Spleen (tissue), 11 donors: ENCODE measurements at regions not wholly inside any gene's neighbourhood (a gene's known extent, or its start where the extent isn't known, plus 50 kb on each side); places are given as distances from the start of the nearest gene placed in this dataset.

ENCODE experiments used
- DNase-seq: peaks from one replicate; pipeline ENCODE4 v3.0.0-alpha.2; 2020
- H3K27ac ChIP-seq, 8 donors: fragments of 200-600 bp; sonication (generic) in 7 of 8; 1 replicate in 4 of 8; 2 replicates in 4 of 8; pipeline versions ENCODE4 v1.5.0 to v1.8.0; 2016 to 2021; ENCODE audit warnings: inconsistent platforms in 4 of 8, mild to moderate bottlenecking in 4 of 8, moderate library complexity in 1 of 8
- H3K27me3 ChIP-seq, 7 donors: fragments of 200-600 bp; sonication (generic) in 6 of 7; replicated peaks in 1 of 7; 1 replicate in 4 of 7; 2 replicates in 3 of 7; pipeline versions ENCODE4 v1.5.0 to v1.8.0; 2016 to 2021; ENCODE audit warnings: inconsistent platforms in 3 of 7, mild to moderate bottlenecking in 1 of 7
- H3K36me3 ChIP-seq, 6 donors: fragments of 200-600 bp; sonication (generic) in 5 of 6; 1 replicate in 4 of 6; 2 replicates in 2 of 6; pipeline versions ENCODE4 v1.5.0 to v1.8.0; 2016 to 2021; ENCODE audit warnings: inconsistent platforms in 2 of 6
- H3K4me1 ChIP-seq, 6 donors: fragments of 200-600 bp; sonication (generic) in 5 of 6; 1 replicate in 3 of 6; 2 replicates in 3 of 6; pipeline versions ENCODE4 v1.5.0 to v1.8.0; 2016 to 2021; ENCODE audit warnings: inconsistent platforms in 3 of 6
- H3K4me3 ChIP-seq, 8 donors: fragments of 200-600 bp; sonication (generic) in 7 of 8; 1 replicate in 4 of 8; 2 replicates in 4 of 8; pipeline versions ENCODE4 v1.5.0 to v1.8.0; 2016 to 2021; ENCODE audit warnings: inconsistent platforms in 4 of 8, mild to moderate bottlenecking in 4 of 8, moderate library complexity in 2 of 8
- H3K9me3 ChIP-seq, 8 donors: fragments of 200-600 bp; sonication (generic) in 7 of 8; 1 replicate in 4 of 8; 2 replicates in 4 of 8; pipeline versions ENCODE4 v1.5.0 to v1.8.0; 2016 to 2021; ENCODE audit warnings: inconsistent platforms in 4 of 8
- POLR2A ChIP-seq, 3 donors: fragments of 450-650 bp; IDR thresholded peaks; one replicate each; pipeline ENCODE4 v1.5.1; 2017; ENCODE audit warnings: antibody characterized with exemption in 3 of 3, mild to moderate bottlenecking in 1 of 3
- POLR2AphosphoS5 ChIP-seq, 3 donors: sonication (generic); formaldehyde crosslinking; IDR thresholded peaks; one replicate each; pipeline ENCODE4 v1.5.1; 2017; ENCODE audit warnings: antibody characterized with exemption in 3 of 3
- WGBS, 5 donors: extraction: QIAGEN DNeasy Blood & Tissue Kit in 3 of 5; methylation state at CpG; one replicate each; pipeline versions ENCODE4 v1.1.5 to v1.1.7; 2013 to 2018; 5-methylcytosine and 5-hydroxymethylcytosine counted together
- intact Hi-C: fragments of 100-400 bp; cut with DNase I; formaldehyde crosslinking; loops from one replicate; pipeline ENCODE4 v1.15.0; 2023; ENCODE audit warnings: low total_unique reads
- TF ChIP-seq, protein P1 (sequence below), 11 experiments: fragments of 200-600 bp in 7 of 11; fragments of 450-650 bp in 4 of 11; sonication (generic) in 4 of 11; IDR thresholded peaks in 8 of 11; conservative IDR thresholded peaks in 3 of 11; 1 replicate in 7 of 11; 2 replicates in 4 of 11; pipeline versions ENCODE4 v1.4.0 to v1.8.0; 2016 to 2021; ENCODE audit warnings: antibody characterized with exemption in 11 of 11, inconsistent platforms in 4 of 11, mild to moderate bottlenecking in 1 of 11
- donor health status: healthy with polysubstance abuse.
- donor health status: DM: no; HTN: no; CAD: no; lungs with moderate emphysema.
- donor health status: DM: no; HTN: no; CAD: no.
- donor health status: Bipolar disorder and iron deficiency.
- donor health status: healthy.
- donor health status: DM: no; HTN: no; CAD: no.
- donor health status: DM: yes; HTN: yes; CAD: no.

DNA sequence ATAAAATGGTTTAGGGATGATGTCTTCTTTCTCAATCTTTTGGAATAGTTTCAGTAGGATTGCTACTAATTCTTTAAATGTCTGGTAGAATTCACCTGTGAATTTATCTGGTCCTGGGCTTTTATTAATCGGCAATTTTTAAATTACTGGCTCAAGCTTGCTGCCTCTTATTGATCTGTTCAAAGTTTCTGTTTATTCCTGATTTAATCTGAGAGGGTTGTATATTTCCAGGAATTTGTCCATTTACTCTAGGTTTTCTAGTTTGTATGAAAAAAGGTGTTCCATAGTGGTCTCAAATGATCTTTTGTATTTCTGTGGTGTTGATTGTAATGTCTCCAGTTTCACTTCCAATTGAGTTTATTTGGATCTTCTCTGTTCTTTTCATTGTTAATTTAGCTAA lies 617.8 kb downstream of the LTN1 start:
- Histone ChIP-seq H3K36me3 (no peaks in the 10 kb centered on the region), H3K9me3 (peaks cover 0 to 25% (median 17%) of the 10 kb centered on the region in 8 donors), H3K27me3 (no peaks in the 10 kb centered on the region), H3K4me1 (no peaks in the 10 kb centered on the region), H3K4me3 (no peak overlapping the region), H3K27ac (no peak overlapping the region)
- TF ChIP-seq, protein P1, sequence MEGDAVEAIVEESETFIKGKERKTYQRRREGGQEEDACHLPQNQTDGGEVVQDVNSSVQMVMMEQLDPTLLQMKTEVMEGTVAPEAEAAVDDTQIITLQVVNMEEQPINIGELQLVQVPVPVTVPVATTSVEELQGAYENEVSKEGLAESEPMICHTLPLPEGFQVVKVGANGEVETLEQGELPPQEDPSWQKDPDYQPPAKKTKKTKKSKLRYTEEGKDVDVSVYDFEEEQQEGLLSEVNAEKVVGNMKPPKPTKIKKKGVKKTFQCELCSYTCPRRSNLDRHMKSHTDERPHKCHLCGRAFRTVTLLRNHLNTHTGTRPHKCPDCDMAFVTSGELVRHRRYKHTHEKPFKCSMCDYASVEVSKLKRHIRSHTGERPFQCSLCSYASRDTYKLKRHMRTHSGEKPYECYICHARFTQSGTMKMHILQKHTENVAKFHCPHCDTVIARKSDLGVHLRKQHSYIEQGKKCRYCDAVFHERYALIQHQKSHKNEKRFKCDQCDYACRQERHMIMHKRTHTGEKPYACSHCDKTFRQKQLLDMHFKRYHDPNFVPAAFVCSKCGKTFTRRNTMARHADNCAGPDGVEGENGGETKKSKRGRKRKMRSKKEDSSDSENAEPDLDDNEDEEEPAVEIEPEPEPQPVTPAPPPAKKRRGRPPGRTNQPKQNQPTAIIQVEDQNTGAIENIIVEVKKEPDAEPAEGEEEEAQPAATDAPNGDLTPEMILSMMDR (IDR thresholded peaks at IDR 0.05 in 8 of 11, conservative IDR thresholded peaks at IDR 0.05 in 3 of 11), result no peak
- TF ChIP-seq POLR2A (IDR thresholded peaks at IDR 0.05), result no peak
- TF ChIP-seq POLR2AphosphoS5 (IDR thresholded peaks at IDR 0.05), result no peak
- 92 to 98% (median 95%) methylated on average over 1 of the region's 1 CpG for WGBS, 5 donors
- intact Hi-C loops, result no loop called here
- DNase-seq, result no peak

DNA sequence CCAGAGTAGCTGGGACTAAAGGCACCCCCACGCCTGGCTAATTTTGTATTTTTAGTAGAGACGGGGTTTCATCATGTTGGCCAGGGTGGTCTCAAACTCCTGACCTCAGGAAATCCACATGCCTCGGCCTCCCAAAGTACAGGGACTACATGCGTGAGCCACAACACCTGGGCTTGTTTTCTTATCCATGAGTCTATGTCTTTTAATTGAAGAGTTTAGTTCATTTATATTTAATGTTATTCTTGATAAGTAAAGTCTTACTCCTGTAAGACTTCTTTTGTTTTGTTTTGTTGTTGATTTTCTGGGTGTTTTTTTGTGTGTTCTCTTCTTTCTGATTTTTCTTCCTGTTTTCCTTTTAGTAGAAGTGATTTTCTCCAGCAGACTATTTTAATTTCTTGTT lies 621.0 kb downstream of the LTN1 start:
- Histone ChIP-seq H3K4me3 (no peak overlapping the region), H3K27me3 (no peaks in the 10 kb centered on the region), H3K36me3 (no peaks in the 10 kb centered on the region), H3K9me3 (peaks cover 0 to 36% (median 17%) of the 10 kb centered on the region in 8 donors), H3K4me1 (no peaks in the 10 kb centered on the region), H3K27ac (no peak overlapping the region)
- intact Hi-C loops, result no loop called here
- 81 to 90% (median 84%) methylated on average over 4 of the region's 4 CpGs for WGBS, 5 donors
- DNase-seq, result no peak
- TF ChIP-seq POLR2A (IDR thresholded peaks at IDR 0.05), result no peak
- TF ChIP-seq POLR2AphosphoS5 (IDR thresholded peaks at IDR 0.05), result no peak
- TF ChIP-seq, protein P1 (IDR thresholded peaks at IDR 0.05 in 8 of 11, conservative IDR thresholded peaks at IDR 0.05 in 3 of 11), result no peak

DNA sequence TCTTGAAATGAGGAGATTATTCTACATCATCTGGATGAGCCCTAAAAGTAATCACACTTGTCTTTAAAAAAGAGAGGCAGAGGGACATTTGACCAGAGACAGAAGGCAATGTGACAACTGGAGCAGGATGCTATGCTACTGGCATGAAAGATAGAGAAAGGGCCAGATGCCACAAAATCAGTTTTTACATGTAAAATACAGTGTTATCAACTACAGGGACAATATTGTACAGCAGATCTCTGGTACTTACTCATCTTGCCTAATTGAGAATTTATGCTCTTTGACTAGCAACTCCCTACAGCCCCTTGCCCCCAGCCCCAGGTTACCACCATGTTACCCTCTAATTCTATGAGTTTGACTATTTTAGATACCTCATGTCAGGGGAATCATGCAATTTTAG lies 633.4 kb downstream of the LTN1 start:
- Histone ChIP-seq H3K4me3 (no peak overlapping the region), H3K36me3 (no peaks in the 10 kb centered on the region), H3K4me1 (no peaks in the 10 kb centered on the region), H3K27ac (no peak overlapping the region), H3K9me3 (no peaks in the 10 kb centered on the region), H3K27me3 (no peaks in the 10 kb centered on the region)
- no peak for DNase-seq
- TF ChIP-seq POLR2AphosphoS5 (IDR thresholded peaks at IDR 0.05) (no peak), POLR2A (IDR thresholded peaks at IDR 0.05) (no peak)
- TF ChIP-seq, protein P1 (IDR thresholded peaks at IDR 0.05 in 8 of 11, conservative IDR thresholded peaks at IDR 0.05 in 3 of 11), result no peak
- intact Hi-C loops, result no loop called here

DNA sequence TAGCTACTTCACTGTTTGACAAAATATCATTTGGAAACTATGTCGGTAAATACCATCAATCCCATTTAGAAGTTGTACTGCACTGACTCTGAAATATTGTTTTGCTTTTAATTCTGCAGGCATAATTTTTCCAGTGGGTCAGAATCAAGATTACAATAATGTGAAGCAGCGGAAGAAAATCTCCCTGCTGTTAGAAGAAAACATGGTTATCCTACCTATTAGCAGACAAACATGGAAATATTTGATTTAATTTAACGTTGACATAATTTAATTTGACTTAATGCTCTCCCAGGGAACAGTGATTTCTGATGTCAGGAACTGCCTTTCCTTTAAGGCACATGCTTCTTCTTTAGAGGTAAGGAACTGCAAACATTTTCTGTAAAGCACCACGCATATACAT lies 634.0 kb downstream of the LTN1 start:
- Histone ChIP-seq H3K27ac (no peak overlapping the region), H3K27me3 (no peaks in the 10 kb centered on the region), H3K36me3 (no peaks in the 10 kb centered on the region), H3K4me1 (no peaks in the 10 kb centered on the region), H3K4me3 (no peak overlapping the region), H3K9me3 (no peaks in the 10 kb centered on the region)
- TF ChIP-seq POLR2AphosphoS5 (IDR thresholded peaks at IDR 0.05) (no peak), POLR2A (IDR thresholded peaks at IDR 0.05) (no peak)
- TF ChIP-seq, protein P1 (IDR thresholded peaks at IDR 0.05 in 8 of 11, conservative IDR thresholded peaks at IDR 0.05 in 3 of 11), result no peak
- intact Hi-C loops, result no loop called here
- WGBS, 5 donors, result 82 to 89% (median 85%) methylated on average over 4 of the region's 4 CpGs
- no peak for DNase-seq
